HepG2 (cell line): ENCODE measurements at regions not wholly inside any gene's neighbourhood (a gene's known extent, or its start where the extent isn't known, plus 50 kb on each side); places are given as distances from the start of the nearest gene placed in this dataset.

Source experiments
- GPN1 ChIP-seq: sonication (generic); formaldehyde crosslinking; IDR thresholded peaks from 2 replicates; pipeline ENCODE4 v1.5.1; 2020; ENCODE audit warnings: missing genetic modification reagents, borderline replicate concordance
- LBX2 ChIP-seq: sonication (generic); formaldehyde crosslinking; IDR thresholded peaks from 2 replicates; pipeline ENCODE4 v1.5.0; 2020; ENCODE audit warnings: missing genetic modification reagents, mild to moderate bottlenecking, borderline replicate concordance
- NFATC3 ChIP-seq: sonication (generic); formaldehyde crosslinking; IDR thresholded peaks from 2 replicates; pipeline ENCODE4 v1.5.1; 2020; ENCODE audit warnings: mild to moderate bottlenecking, missing genetic modification reagents
- NPAS2 ChIP-seq: sonication (generic); formaldehyde crosslinking; IDR thresholded peaks from 2 replicates; pipeline ENCODE4 v1.8.0; 2022; ENCODE audit warnings: mild to moderate bottlenecking, missing genetic modification reagents, borderline replicate concordance
- NR2F1 ChIP-seq, 2 experiments: fragments of 450-650 bp in 1 of 2; formaldehyde crosslinking in 1 of 2; IDR thresholded peaks; 2 replicates each; pipeline versions ENCODE4 v1.5.0 to v1.6.1; 2016 to 2020; ENCODE audit warnings: mild to moderate bottlenecking in 1 of 2, missing compliant biosample characterization in 1 of 2, missing genetic modification reagents in 1 of 2, moderate library complexity in 1 of 2
- NR2F2 ChIP-seq: IDR thresholded peaks from 2 replicates; pipeline ENCODE4 v1.6.1; 2012; ENCODE audit warnings: low read depth, inconsistent platforms, borderline replicate concordance
- PLSCR1 ChIP-seq: sonication (generic); formaldehyde crosslinking; IDR thresholded peaks from 2 replicates; pipeline ENCODE4 v1.5.0; 2020; ENCODE audit warnings: missing genetic modification reagents, mild to moderate bottlenecking, borderline replicate concordance
- POGK ChIP-seq: sonication (generic); formaldehyde crosslinking; conservative IDR thresholded peaks from 2 replicates; pipeline ENCODE4 v1.8.0; 2022; ENCODE audit warnings: mild to moderate bottlenecking, moderate library complexity, missing genetic modification reagents
- RXRA ChIP-seq: sonication (generic); formaldehyde crosslinking; IDR thresholded peaks from 2 replicates; pipeline ENCODE4 v1.5.1; 2020; ENCODE audit warnings: missing genetic modification reagents
- SALL2 ChIP-seq: sonication (generic); formaldehyde crosslinking; IDR thresholded peaks from 2 replicates; pipeline ENCODE4 v1.8.1; 2023; ENCODE audit warnings: mild to moderate bottlenecking, missing genetic modification reagents, inconsistent platforms
- SOX13 ChIP-seq, 3 experiments: fragments of 450-650 bp in 1 of 3; sonication (generic) in 1 of 3; formaldehyde crosslinking in 1 of 3; IDR thresholded peaks in 2 of 3; conservative IDR thresholded peaks in 1 of 3; 2 replicates each; pipeline versions ENCODE4 v1.5.0 to v1.6.1; 2016 to 2020; ENCODE audit warnings: antibody characterized with exemption in 1 of 3, mild to moderate bottlenecking in 1 of 3, missing compliant biosample characterization in 1 of 3, missing genetic modification reagents in 1 of 3, moderate library complexity in 1 of 3
- SOX6 ChIP-seq, 2 experiments: fragments of 450-650 bp in 1 of 2; sonication (generic) in 1 of 2; formaldehyde crosslinking in 1 of 2; IDR thresholded peaks; 2 replicates each; pipeline versions ENCODE4 v1.4.0 to v1.6.1; 2017 to 2020; ENCODE audit warnings: antibody characterized with exemption in 1 of 2, mild to moderate bottlenecking in 1 of 2, missing genetic modification reagents in 1 of 2
- TCF7 ChIP-seq: sonication (generic); IDR thresholded peaks from 2 replicates; pipeline ENCODE4 v1.6.1; 2016; ENCODE audit warnings: antibody characterized with exemption, low read depth
- TOE1 ChIP-seq: sonication (generic); formaldehyde crosslinking; IDR thresholded peaks from 2 replicates; pipeline ENCODE4 v1.4.0; 2020; ENCODE audit warnings: mild to moderate bottlenecking, missing genetic modification reagents
- ZBTB38 ChIP-seq: sonication (generic); formaldehyde crosslinking; IDR thresholded peaks from 2 replicates; pipeline ENCODE4 v1.5.1; 2020; ENCODE audit warnings: mild to moderate bottlenecking, missing genetic modification reagents
- ZBTB42 ChIP-seq: sonication (generic); formaldehyde crosslinking; IDR thresholded peaks from 2 replicates; pipeline ENCODE4 v1.5.0; 2020; ENCODE audit warnings: mild to moderate bottlenecking, missing genetic modification reagents
- ZBTB8A ChIP-seq: sonication (generic); formaldehyde crosslinking; IDR thresholded peaks from 2 replicates; pipeline ENCODE4 v1.4.0; 2020; ENCODE audit warnings: mild to moderate bottlenecking, low read depth, missing genetic modification reagents, borderline replicate concordance
- ZC3H4 ChIP-seq: sonication (generic); formaldehyde crosslinking; IDR thresholded peaks from 2 replicates; pipeline ENCODE4 v1.4.0; 2020; ENCODE audit warnings: missing genetic modification reagents, borderline replicate concordance
- ZEB1 ChIP-seq: IDR thresholded peaks from 2 replicates; pipeline ENCODE4 v1.6.1; 2012; ENCODE audit warnings: mild to moderate bottlenecking, low read depth, inconsistent platforms; ENCODE audit not compliant: insufficient replicate concordance
- ZNF235 ChIP-seq: sonication (generic); formaldehyde crosslinking; IDR thresholded peaks from 2 replicates; pipeline ENCODE4 v1.8.1; 2023; ENCODE audit warnings: mild to moderate bottlenecking, missing genetic modification reagents, borderline replicate concordance
- ZNF563 ChIP-seq: sonication (generic); formaldehyde crosslinking; IDR thresholded peaks from 2 replicates; pipeline ENCODE4 v1.8.0; 2022; ENCODE audit warnings: mild to moderate bottlenecking, moderate library complexity, missing genetic modification reagents
- ZNF672 ChIP-seq: sonication (generic); formaldehyde crosslinking; IDR thresholded peaks from 2 replicates; pipeline ENCODE4 v1.8.1; 2022; ENCODE audit warnings: missing genetic modification reagents
- ZNF790 ChIP-seq: sonication (generic); formaldehyde crosslinking; IDR thresholded peaks from 2 replicates; pipeline ENCODE4 v1.8.0; 2022; ENCODE audit warnings: missing genetic modification reagents, mild to moderate bottlenecking, borderline replicate concordance
- ZSCAN21 ChIP-seq: sonication (generic); formaldehyde crosslinking; IDR thresholded peaks from 2 replicates; pipeline ENCODE4 v1.8.0; 2022; ENCODE audit warnings: mild to moderate bottlenecking, missing genetic modification reagents, moderate library complexity, borderline replicate concordance
- TF ChIP-seq, protein P1 (sequence below): sonication (generic); formaldehyde crosslinking; IDR thresholded peaks from 2 replicates; pipeline ENCODE4 v1.4.0; 2020; ENCODE audit warnings: missing genetic modification reagents

DNA sequence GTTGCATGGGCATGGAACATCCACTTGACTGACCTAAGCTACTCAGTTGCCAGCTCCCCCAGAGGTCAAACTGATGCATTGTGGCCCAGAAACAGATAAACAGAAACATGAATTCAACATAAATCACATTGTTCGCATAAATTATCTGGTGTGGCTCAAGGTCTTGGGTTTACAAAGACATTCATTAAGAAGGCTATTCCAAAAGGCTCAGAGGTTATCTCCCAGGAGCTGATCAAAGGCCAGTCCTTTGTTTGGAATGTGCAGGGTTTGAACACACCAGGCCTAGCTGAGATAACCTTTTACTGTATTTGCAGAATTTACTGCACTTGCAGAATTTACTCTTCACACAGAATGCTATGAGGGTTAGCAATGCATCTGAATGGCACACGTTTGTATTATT is 96.4 kb upstream of the DCD start (continued):
- TF ChIP-seq PLSCR1 (CRISPR knock-in tag) (no peak), ZNF235 (CRISPR knock-in tag) (no peak), ZEB1 (no peak), NR2F1 (CRISPR knock-in tag; IDR thresholded peaks at IDR 0.05) (0 out of 4 replicates have a peak, but pooled peaks of 1 of the 2 experiments have one; percentile 50), SOX6 (IDR thresholded peaks at IDR 0.05) (no peak), SOX6 (CRISPR knock-in tag; IDR thresholded peaks at IDR 0.05) (0 out of 2 replicates have a peak, but pooled peaks have one; percentile 46), SOX13 (IDR thresholded peaks at IDR 0.05) (no peak), SOX13 (CRISPR knock-in tag; conservative IDR thresholded peaks at IDR 0.05 in 1 of 2, IDR thresholded peaks at IDR 0.05 in 1 of 2) (peak in 1 of 2 experiments; percentile 61; a peak in 2 of 4 replicates), ZNF790 (CRISPR knock-in tag) (no peak), GPN1 (CRISPR knock-in tag) (no peak), ZC3H4 (no peak), SALL2 (CRISPR knock-in tag) (no peak), TCF7 (peak; percentile 64), ZBTB38 (CRISPR knock-in tag) (no peak), ZBTB42 (CRISPR knock-in tag) (no peak), ZNF563 (CRISPR knock-in tag) (no peak), ZSCAN21 (no peak), POGK (CRISPR knock-in tag) (no peak), RXRA (CRISPR knock-in tag) (no peak), TOE1 (CRISPR knock-in tag) (no peak), ZBTB8A (no peak), LBX2 (no peak), NPAS2 (no peak), NFATC3 (CRISPR knock-in tag) (no peak), ZNF672 (CRISPR knock-in tag) (no peak), NR2F2 (peak; percentile 90)
- TF ChIP-seq, protein P1, sequence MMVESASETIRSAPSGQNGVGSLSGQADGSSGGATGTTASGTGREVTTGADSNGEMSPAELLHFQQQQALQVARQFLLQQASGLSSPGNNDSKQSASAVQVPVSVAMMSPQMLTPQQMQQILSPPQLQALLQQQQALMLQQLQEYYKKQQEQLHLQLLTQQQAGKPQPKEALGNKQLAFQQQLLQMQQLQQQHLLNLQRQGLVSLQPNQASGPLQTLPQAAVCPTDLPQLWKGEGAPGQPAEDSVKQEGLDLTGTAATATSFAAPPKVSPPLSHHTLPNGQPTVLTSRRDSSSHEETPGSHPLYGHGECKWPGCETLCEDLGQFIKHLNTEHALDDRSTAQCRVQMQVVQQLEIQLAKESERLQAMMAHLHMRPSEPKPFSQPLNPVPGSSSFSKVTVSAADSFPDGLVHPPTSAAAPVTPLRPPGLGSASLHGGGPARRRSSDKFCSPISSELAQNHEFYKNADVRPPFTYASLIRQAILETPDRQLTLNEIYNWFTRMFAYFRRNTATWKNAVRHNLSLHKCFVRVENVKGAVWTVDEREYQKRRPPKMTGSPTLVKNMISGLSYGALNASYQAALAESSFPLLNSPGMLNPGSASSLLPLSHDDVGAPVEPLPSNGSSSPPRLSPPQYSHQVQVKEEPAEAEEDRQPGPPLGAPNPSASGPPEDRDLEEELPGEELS (CRISPR knock-in tag): peak; percentile 38; the same call in 1 of the 2 replicates
